K562 (cell line): ENCODE measurements at regions not wholly inside any gene's neighbourhood (a gene's known extent, or its start where the extent isn't known, plus 50 kb on each side); places are given as distances from the start of the nearest gene placed in this dataset.

Source experiments
- ATAC-seq: fragments of 200-7000 bp; cut with Tn5 transposase; 3 replicates; pipeline ENCODE4 v1.9.1; 2020; ENCODE audit warnings: moderate library complexity
- BruUV-seq: library from RNA; stranded (reverse); fragments of 400-500 nt; replicated peaks from 2 replicates; lab custom pipeline; 2021; lab: Mats Ljungman, UMichigan
- CTCF ChIA-PET: fragments of 300-600 bp; formaldehyde crosslinking; extraction: SDS; loops from one replicate; lab custom pipeline; 2021; ENCODE audit warnings: low intra/inter-chr PET ratio; lab: Yijun Ruan, JAX
- POLR2A ChIA-PET: fragments of 300-600, 350-650 bp; sonication (Branson Sonifier 250); formaldehyde crosslinking; extraction: SDS; loops from one replicate; lab custom pipeline; 2021; ENCODE audit warnings: antibody characterized with exemption, inconsistent platforms; lab: Yijun Ruan, JAX
- DNase-seq, 4 experiments: peaks; one replicate each; pipeline versions ENCODE4 v3.0.0 to v3.0.0-alpha.2; 2011 to 2018; ENCODE audit warnings: low spot score in 3 of 4, mixed read lengths in 3 of 4; ENCODE audit errors: extremely low read depth in 1 of 4
- FAIRE-seq: peaks from 2 replicates; lab custom pipeline; 2011; peaks lifted over from hg19 to GRCh38; lab: Jason Lieb, UNC
- H2AFZ ChIP-seq: 2 replicates; pipeline ENCODE4 v1.6.0; 2011; ENCODE audit warnings: low read depth, low read length, control low read depth, inconsistent platforms
- H3K27ac ChIP-seq: fragments of 200-600 bp; 3 replicates; pipeline ENCODE4 v1.8.0; 2011; ENCODE audit warnings: low read depth, mild to moderate bottlenecking, control low read depth, inconsistent platforms, low read length, moderate library complexity, mixed read lengths; ENCODE audit errors: extremely low read depth
- H3K27me3 ChIP-seq, 2 experiments: fragments of 300-600 bp in 1 of 2; 2 replicates in 1 of 2; 3 replicates in 1 of 2; pipeline versions ENCODE4 v1.6.0 to v1.8.0; 2011; ENCODE audit warnings: inconsistent platforms in 2 of 2, low read length in 2 of 2, mild to moderate bottlenecking in 1 of 2, mixed read lengths in 1 of 2, moderate library complexity in 1 of 2; ENCODE audit not compliant: control insufficient read depth in 2 of 2, insufficient read depth in 2 of 2
- H3K36me3 ChIP-seq: fragments of 300-600 bp; 3 replicates; pipeline ENCODE4 v1.8.0; 2011; ENCODE audit warnings: mild to moderate bottlenecking, low read length, inconsistent platforms; ENCODE audit not compliant: control insufficient read depth, insufficient read depth
- H3K4me1 ChIP-seq, 2 experiments: fragments of 200-600 bp in 1 of 2; replicated peaks in 1 of 2; 2 replicates in 1 of 2; 3 replicates in 1 of 2; pipeline versions ENCODE4 v1.5.1 to v1.8.0; 2011; ENCODE audit warnings: inconsistent platforms in 2 of 2, low read length in 2 of 2, mild to moderate bottlenecking in 1 of 2, mixed read lengths in 1 of 2, moderate library complexity in 1 of 2; ENCODE audit not compliant: control insufficient read depth in 2 of 2, insufficient read depth in 2 of 2
- H3K4me2 ChIP-seq: 2 replicates; pipeline ENCODE4 v1.6.1; 2011; ENCODE audit warnings: low read length, control low read depth, inconsistent platforms, mixed read lengths; ENCODE audit not compliant: insufficient read depth
- H3K4me3 ChIP-seq: fragments of 200-600 bp; sonication (generic), shearing (Covaris generic); 2 replicates; pipeline ENCODE4 v1.5.1; 2016; ENCODE audit warnings: control low read depth, inconsistent platforms
- H3K79me2 ChIP-seq: fragments of 200-600 bp; 3 replicates; pipeline ENCODE4 v1.8.0; 2011; ENCODE audit warnings: low read length, inconsistent platforms; ENCODE audit not compliant: control insufficient read depth, insufficient read depth
- H3K9ac ChIP-seq, 2 experiments: 2 replicates each; pipeline versions ENCODE4 v1.6.0 to v1.6.1; 2011; ENCODE audit warnings: low read depth in 2 of 2, low read length in 2 of 2, control low read depth in 1 of 2, inconsistent platforms in 1 of 2, mild to moderate bottlenecking in 1 of 2, mixed read lengths in 1 of 2; ENCODE audit not compliant: insufficient read depth in 1 of 2
- H3K9me1 ChIP-seq: one replicate; pipeline ENCODE4 v1.6.0; 2011; ENCODE audit warnings: inconsistent platforms, mild to moderate bottlenecking, low read length, moderate library complexity; ENCODE audit not compliant: control insufficient read depth, insufficient read depth
- H3K9me3 ChIP-seq: replicated peaks from 2 replicates; pipeline ENCODE4 v1.5.1; 2011; ENCODE audit warnings: low read depth, low read length, inconsistent platforms; ENCODE audit not compliant: control insufficient read depth, insufficient read depth
- H4K20me1 ChIP-seq: replicated peaks from 2 replicates; pipeline ENCODE4 v1.6.1; 2011; ENCODE audit warnings: low read length, inconsistent platforms, mixed read lengths; ENCODE audit not compliant: control insufficient read depth, insufficient read depth
- ATF2 ChIP-seq: sonication (generic); formaldehyde crosslinking; IDR thresholded peaks from 2 replicates; pipeline ENCODE4 v1.8.1; 2022; ENCODE audit warnings: missing genetic modification reagents
- CHD2 ChIP-seq: IDR thresholded peaks from 2 replicates; pipeline ENCODE4 v1.6.1; 2011; ENCODE audit warnings: low read depth, low read length
- FOXJ2 ChIP-seq: fragments of 200-800 bp; sonication (Bioruptor generic); IDR thresholded peaks from 2 replicates; pipeline ENCODE4 v1.6.1; 2016; ENCODE audit warnings: missing genetic modification characterization, missing compliant biosample characterization
- ILF3 ChIP-seq: fragments of 450-650 bp; IDR thresholded peaks from 2 replicates; pipeline ENCODE4 v1.6.1; 2018; ENCODE audit warnings: antibody characterized with exemption, mild to moderate bottlenecking, moderate library complexity, borderline replicate concordance
- IRF2 ChIP-seq: sonication (generic); formaldehyde crosslinking; IDR thresholded peaks from 2 replicates; pipeline ENCODE4 v1.8.1; 2022; ENCODE audit warnings: mild to moderate bottlenecking, missing genetic modification reagents
- JUND ChIP-seq, 2 experiments: IDR thresholded peaks; 2 replicates in 1 of 2; 3 replicates in 1 of 2; pipeline ENCODE4 v1.6.1; 2011; ENCODE audit warnings: borderline replicate concordance in 2 of 2, low read depth in 2 of 2, low read length in 2 of 2, improper control_type of control experiment in 1 of 2, missing biosample characterization in 1 of 2, missing genetic modification characterization in 1 of 2, missing genetic modification reagents in 1 of 2
- MTA2 ChIP-seq: fragments of 450-650 bp; IDR thresholded peaks from 2 replicates; pipeline ENCODE4 v1.6.1; 2016; ENCODE audit warnings: low read depth
- POLR2AphosphoS2 ChIP-seq: IDR thresholded peaks from 2 replicates; pipeline ENCODE4 v1.6.1; 2012; ENCODE audit warnings: low read length, improper control_type of control experiment
- POLR2H ChIP-seq: IDR thresholded peaks from 2 replicates; pipeline ENCODE4 v1.6.1; 2016; ENCODE audit warnings: missing genetic modification characterization, low read depth, mild to moderate bottlenecking, control low read depth, missing compliant biosample characterization, moderate library complexity
- RBM25 ChIP-seq: fragments of 200-400 bp; formaldehyde crosslinking; IDR thresholded peaks from 2 replicates; pipeline ENCODE4 v1.6.1; 2018; ENCODE audit warnings: low read length, low read depth, moderate library complexity; ENCODE audit not compliant: severe bottlenecking
- RUNX1 ChIP-seq: sonication (generic); IDR thresholded peaks from 2 replicates; pipeline ENCODE4 v1.6.1; 2016; ENCODE audit warnings: antibody characterized with exemption, low read depth
- TRIM25 ChIP-seq: fragments of 450-650 bp; IDR thresholded peaks from 2 replicates; pipeline ENCODE4 v1.7.0; 2016; ENCODE audit warnings: borderline replicate concordance
- WGBS: fragments of 100-300 bp; shearing (Covaris generic); methylation state at CpG from one replicate; pipeline ENCODE4 v1.1.6; 2016; ENCODE audit warnings: low coverage, mixed read lengths; ENCODE audit not compliant: insufficient coverage; ENCODE audit errors: missing lambda C conversion rate; 5-methylcytosine and 5-hydroxymethylcytosine counted together
- in situ Hi-C: fragments of 300-500 bp; cut with MboI; formaldehyde crosslinking; loops from 4 replicates; pipeline ENCODE4 v1.15.0; 2018; ENCODE audit warnings: inconsistent platforms, mixed read lengths
- intact Hi-C: fragments of 100-400 bp; cut with micrococcal nuclease; formaldehyde crosslinking; loops from 2 replicates; pipeline ENCODE4 v1.14.2; 2022
- TF ChIP-seq, protein P1 (sequence below): fragments of 250-450 bp; sonication (Bioruptor Pico); IDR thresholded peaks from 2 replicates; pipeline ENCODE4 v1.5.0; 2021
- TF ChIP-seq, protein P2 (sequence below), 3 experiments: fragments of 200-800 bp in 1 of 3; sonication (Bioruptor generic) in 1 of 3; sonication (generic) in 1 of 3; formaldehyde crosslinking in 1 of 3; IDR thresholded peaks; 2 replicates each; pipeline versions ENCODE4 v1.6.1 to v1.8.0; 2016 to 2022; ENCODE audit warnings: mild to moderate bottlenecking in 2 of 3, missing compliant biosample characterization in 2 of 3, missing genetic modification characterization in 2 of 3, missing genetic modification reagents in 1 of 3
- TF ChIP-seq, protein P3 (sequence below): fragments of 250-450 bp; sonication (Bioruptor Pico); IDR thresholded peaks from 2 replicates; pipeline ENCODE4 v1.4.0; 2020; ENCODE audit warnings: borderline replicate concordance

DNA sequence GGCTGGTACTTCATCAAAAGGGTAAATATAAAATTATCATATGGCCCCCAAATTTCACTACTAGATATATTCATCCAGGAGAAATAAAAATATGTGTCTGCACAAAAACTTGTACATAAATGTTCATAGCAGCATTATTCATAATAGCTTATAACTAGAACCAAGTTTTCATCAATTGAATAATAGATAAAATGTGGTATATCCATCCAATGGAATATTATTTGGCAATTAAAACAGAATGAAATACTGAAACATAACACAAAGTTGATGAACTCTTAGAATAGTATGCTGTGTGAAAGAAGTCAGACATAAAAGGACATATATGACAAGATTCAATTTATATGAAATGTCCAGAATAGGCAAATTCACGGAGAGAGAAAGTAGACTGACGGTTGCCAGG is 389.3 kb upstream of the ADAMTS9 start:
- no peaks in the 10 kb centered on the region for H3K9me3 ChIP-seq
- H3K79me2 ChIP-seq: no peaks in the 10 kb centered on the region
- no peak overlapping the region for H3K27ac ChIP-seq
- ATAC-seq: no peak
- TF ChIP-seq ILF3 (no peak), MTA2 (no peak), ATF2 (no peak), RBM25 (no peak), JUND (IDR thresholded peaks at IDR 0.05; ENCODE audit: borderline replicate concordance, low read depth, low read length) (no peak), JUND (tag; IDR thresholded peaks at IDR 0.05; ENCODE audit: borderline replicate concordance, low read depth, low read length) (no peak), POLR2H (no peak), RUNX1 (no peak), CHD2 (no peak), POLR2AphosphoS2 (no peak), TRIM25 (no peak), IRF2 (no peak), FOXJ2 (tag) (no peak)
- TF ChIP-seq, protein P1, sequence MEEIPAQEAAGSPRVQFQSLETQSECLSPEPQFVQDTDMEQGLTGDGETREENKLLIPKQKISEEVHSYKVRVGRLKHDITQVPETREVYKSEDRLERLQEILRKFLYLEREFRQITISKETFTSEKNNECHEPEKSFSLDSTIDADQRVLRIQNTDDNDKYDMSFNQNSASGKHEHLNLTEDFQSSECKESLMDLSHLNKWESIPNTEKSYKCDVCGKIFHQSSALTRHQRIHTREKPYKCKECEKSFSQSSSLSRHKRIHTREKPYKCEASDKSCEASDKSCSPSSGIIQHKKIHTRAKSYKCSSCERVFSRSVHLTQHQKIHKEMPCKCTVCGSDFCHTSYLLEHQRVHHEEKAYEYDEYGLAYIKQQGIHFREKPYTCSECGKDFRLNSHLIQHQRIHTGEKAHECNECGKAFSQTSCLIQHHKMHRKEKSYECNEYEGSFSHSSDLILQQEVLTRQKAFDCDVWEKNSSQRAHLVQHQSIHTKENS (CRISPR knock-in tag): no peak
- TF ChIP-seq, protein P2, sequence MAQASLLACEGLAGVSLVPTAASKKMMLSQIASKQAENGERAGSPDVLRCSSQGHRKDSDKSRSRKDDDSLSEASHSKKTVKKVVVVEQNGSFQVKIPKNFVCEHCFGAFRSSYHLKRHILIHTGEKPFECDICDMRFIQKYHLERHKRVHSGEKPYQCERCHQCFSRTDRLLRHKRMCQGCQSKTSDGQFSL (CRISPR knock-in tag; IDR thresholded peaks at IDR 0.05): no peak
- TF ChIP-seq, protein P2 (tag; IDR thresholded peaks at IDR 0.05): no peak
- TF ChIP-seq, protein P3, sequence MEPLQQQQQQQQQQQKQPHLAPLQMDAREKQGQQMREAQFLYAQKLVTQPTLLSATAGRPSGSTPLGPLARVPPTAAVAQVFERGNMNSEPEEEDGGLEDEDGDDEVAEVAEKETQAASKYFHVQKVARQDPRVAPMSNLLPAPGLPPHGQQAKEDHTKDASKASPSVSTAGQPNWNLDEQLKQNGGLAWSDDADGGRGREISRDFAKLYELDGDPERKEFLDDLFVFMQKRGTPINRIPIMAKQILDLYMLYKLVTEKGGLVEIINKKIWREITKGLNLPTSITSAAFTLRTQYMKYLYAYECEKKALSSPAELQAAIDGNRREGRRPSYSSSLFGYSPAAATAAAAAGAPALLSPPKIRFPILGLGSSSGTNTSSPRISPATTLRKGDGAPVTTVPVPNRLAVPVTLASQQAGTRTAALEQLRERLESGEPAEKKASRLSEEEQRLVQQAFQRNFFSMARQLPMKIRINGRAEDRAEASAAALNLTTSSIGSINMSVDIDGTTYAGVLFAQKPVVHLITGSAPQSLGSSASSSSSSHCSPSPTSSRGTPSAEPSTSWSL (CRISPR knock-in tag): no peak
- H3K4me2 ChIP-seq: no peak overlapping the region
- no peak for DNase-seq
- intact Hi-C loops: no loop called here
- WGBS: no CpG with 5 or more reads among the region's 2 CpGs
- H2AFZ ChIP-seq: no peak overlapping the region
- no peak overlapping the region for H3K9ac ChIP-seq
- H3K9me1 ChIP-seq: no peaks in the 10 kb centered on the region
- no peaks in the 10 kb centered on the region for H3K36me3 ChIP-seq
- POLR2A ChIA-PET: no interaction called here
- no peaks in the 10 kb centered on the region for H3K4me1 ChIP-seq
- H4K20me1 ChIP-seq: no peaks in the 10 kb centered on the region
- H3K4me3 ChIP-seq: no peak overlapping the region
- no peaks in the 10 kb centered on the region for H3K27me3 ChIP-seq
- CTCF ChIA-PET: no interaction called here
- in situ Hi-C loops: no loop called here
- no TSS peak for BruUV-seq
- no peak for FAIRE-seq
